ENCODE measurements at regions not wholly inside any gene's neighbourhood (a gene's known extent, or its start where the extent isn't known, plus 50 kb on each side); places are given as distances from the start of the nearest gene placed in this dataset.
"Not testable (repeated sequence)": the region's sequence is repeated elsewhere in the genome, so short reads cannot be mapped to it uniquely, and the experiment has no call there.

- H3K4me3 ChIP-seq (ENCODE audit: low read depth, low read length), result no peak overlapping the region
- no peak for TF ChIP-seq CTCF (IDR thresholded peaks at IDR 0.05; ENCODE audit: low read depth, low read length)
Observed at GRCh38 chr3:153551536-153552285, 389.7 kb downstream of the RAP2B start.

GRCh38 chr3:153552887-153553604 lies 391.0 kb downstream of the RAP2B start:
- no peak for TF ChIP-seq CTCF (IDR thresholded peaks at IDR 0.05; ENCODE audit: low read depth, low read length)
- no peak overlapping the region for H3K4me3 ChIP-seq (ENCODE audit: low read depth, low read length)

GRCh38 chr3:153553605-153553945 lies 391.5 kb downstream of the RAP2B start:
- H3K4me3 ChIP-seq (ENCODE audit: low read depth, low read length), result no peak overlapping the region
- TF ChIP-seq CTCF (IDR thresholded peaks at IDR 0.05; ENCODE audit: low read depth, low read length), result no peak

GRCh38 chr3:153555919-153556318 lies 393.9 kb downstream of the RAP2B start:
- no peak overlapping the region for H3K4me3 ChIP-seq (ENCODE audit: low read depth, low read length)
- TF ChIP-seq CTCF (IDR thresholded peaks at IDR 0.05; ENCODE audit: low read depth, low read length), result no peak

GRCh38 chr3:153559366-153559765 lies 397.3 kb downstream of the RAP2B start:
- not testable (repeated sequence) for H3K4me3 ChIP-seq (ENCODE audit: low read depth, low read length)

GRCh38 chr3:153567011-153567410 lies 405.0 kb downstream of the RAP2B start:
- TF ChIP-seq CTCF (IDR thresholded peaks at IDR 0.05; ENCODE audit: low read depth, low read length), result no peak

GRCh38 chr3:153567556-153567955 lies 405.5 kb downstream of the RAP2B start:
- no peak for TF ChIP-seq CTCF (IDR thresholded peaks at IDR 0.05; ENCODE audit: low read depth, low read length)
- H3K4me3 ChIP-seq (ENCODE audit: low read depth, low read length), result no peak overlapping the region

More at GRCh38 chr3:153567011-153567410, 405.0 kb downstream of the RAP2B start:
- H3K4me3 ChIP-seq (ENCODE audit: low read depth, low read length), result no peak overlapping the region

- H3K4me3 ChIP-seq (ENCODE audit: low read depth, low read length), result not testable (repeated sequence)
Observed at GRCh38 chr3:153570481-153570880, 408.5 kb downstream of the RAP2B start.
